Small intestine (tissue), 7 donors: ENCODE measurements at regions not wholly inside any gene's neighbourhood (a gene's known extent, or its start where the extent isn't known, plus 50 kb on each side); places are given as distances from the start of the nearest gene placed in this dataset.
"Not testable (repeated sequence)": the region's sequence is repeated elsewhere in the genome, so short reads cannot be mapped to it uniquely, and the experiment has no call there.

Source experiments
- DNase-seq, 2 donors: peaks; one replicate each; pipeline versions ENCODE4 v3.0.0 to v3.0.0-alpha.2; 2013
- FAIRE-seq: peaks from 2 replicates; lab custom pipeline; 2012; peaks lifted over from hg19 to GRCh38; lab: Jason Lieb, UNC
- H3K27ac ChIP-seq, 3 donors: one replicate each; pipeline ENCODE4 v1.5.1; 2013; ENCODE audit warnings: low read length in 2 of 3, mild to moderate bottlenecking in 2 of 3, control low read depth in 1 of 3, inconsistent platforms in 1 of 3, low read depth in 1 of 3, moderate library complexity in 1 of 3
- H3K27me3 ChIP-seq, 3 donors: one replicate each; pipeline ENCODE4 v1.6.1; 2013; ENCODE audit warnings: low read length in 3 of 3, inconsistent platforms in 1 of 3; ENCODE audit not compliant: control insufficient read depth in 3 of 3, insufficient read depth in 3 of 3
- H3K36me3 ChIP-seq, 3 donors: one replicate each; pipeline ENCODE4 v1.6.1; 2013; ENCODE audit warnings: low read length in 3 of 3, inconsistent platforms in 1 of 3, low read depth in 1 of 3, mild to moderate bottlenecking in 1 of 3, moderate library complexity in 1 of 3; ENCODE audit not compliant: control insufficient read depth in 3 of 3, insufficient read depth in 2 of 3
- H3K4me1 ChIP-seq, 3 donors: one replicate each; pipeline ENCODE4 v1.6.1; 2013; ENCODE audit warnings: low read length in 2 of 3, inconsistent platforms in 1 of 3, low read depth in 1 of 3, mild to moderate bottlenecking in 1 of 3, moderate library complexity in 1 of 3; ENCODE audit not compliant: control insufficient read depth in 3 of 3, insufficient read depth in 2 of 3
- H3K4me3 ChIP-seq, 3 donors: one replicate each; pipeline ENCODE4 v1.5.1; 2013; ENCODE audit warnings: low read length in 3 of 3, control low read depth in 1 of 3, inconsistent platforms in 1 of 3, low read depth in 1 of 3, mild to moderate bottlenecking in 1 of 3, moderate library complexity in 1 of 3
- H3K9me3 ChIP-seq, 2 donors: one replicate each; pipeline ENCODE4 v1.6.1; 2013; ENCODE audit warnings: low read depth in 1 of 2, low read length in 1 of 2; ENCODE audit not compliant: control insufficient read depth in 2 of 2, insufficient read depth in 1 of 2
- WGBS, 3 donors: extraction: QIAGEN DNeasy Blood & Tissue Kit; methylation state at CpG; one replicate each; pipeline ENCODE4 v1.1.7; 2013; 5-methylcytosine and 5-hydroxymethylcytosine counted together
- donor health status: healthy with polysubstance abuse.
- donor health status: control.
- donor health status: control.
- donor health status: Bipolar disorder and iron deficiency.
- donor health status: healthy.

DNA sequence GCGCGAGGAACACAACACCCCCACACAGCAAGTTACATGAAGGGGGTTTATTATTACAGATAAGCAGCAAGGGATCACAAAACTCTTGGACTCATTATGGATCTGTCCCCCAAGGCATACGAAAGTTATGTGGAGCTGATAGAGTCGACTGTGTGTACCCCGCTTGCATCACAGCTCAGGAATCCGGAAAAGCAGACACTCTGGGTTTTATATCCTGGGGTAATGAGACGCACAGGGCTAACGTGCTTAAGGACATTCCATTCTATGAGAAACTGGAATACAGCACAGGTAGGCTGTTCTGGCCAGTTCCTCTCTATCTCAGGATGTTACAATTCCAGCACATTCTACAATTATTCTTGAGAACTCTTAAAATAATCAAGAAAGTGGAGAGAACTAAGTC lies 401.4 kb downstream of the RPIA start:
- not testable (repeated sequence) for H3K27ac ChIP-seq, H3K9me3 ChIP-seq, H3K36me3 ChIP-seq, H3K4me3 ChIP-seq, FAIRE-seq, DNase-seq, H3K4me1 ChIP-seq, H3K27me3 ChIP-seq
- WGBS, 3 donors = 67 to 83% (median 78%) methylated on average over 6 of the region's 8 CpGs

DNA sequence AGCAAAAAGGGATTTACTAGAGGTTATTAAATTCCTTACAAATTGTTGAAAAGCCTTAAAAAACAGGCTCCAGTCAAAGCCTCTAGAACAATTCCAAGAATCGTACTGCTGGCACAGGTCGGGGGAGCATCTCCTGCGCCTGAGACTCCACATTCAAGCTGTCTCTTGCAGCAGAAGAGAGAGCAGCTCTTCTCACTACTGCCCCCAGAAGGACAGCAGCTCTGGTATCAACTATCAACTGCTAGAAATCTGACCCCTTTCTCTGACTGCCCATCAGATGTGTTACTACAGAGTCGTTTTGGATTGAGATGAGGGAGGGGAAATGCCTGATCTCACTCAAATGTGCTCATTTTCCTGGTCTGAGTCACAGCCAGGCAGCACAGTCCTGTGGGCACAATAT lies 403.6 kb downstream of the RPIA start:
- not testable (repeated sequence) for DNase-seq, H3K36me3 ChIP-seq, H3K9me3 ChIP-seq, H3K4me1 ChIP-seq, FAIRE-seq, H3K4me3 ChIP-seq, H3K27me3 ChIP-seq, H3K27ac ChIP-seq
- WGBS, 3 donors = 40 to 51% (median 44%) methylated on average over 4 of the region's 4 CpGs

DNA sequence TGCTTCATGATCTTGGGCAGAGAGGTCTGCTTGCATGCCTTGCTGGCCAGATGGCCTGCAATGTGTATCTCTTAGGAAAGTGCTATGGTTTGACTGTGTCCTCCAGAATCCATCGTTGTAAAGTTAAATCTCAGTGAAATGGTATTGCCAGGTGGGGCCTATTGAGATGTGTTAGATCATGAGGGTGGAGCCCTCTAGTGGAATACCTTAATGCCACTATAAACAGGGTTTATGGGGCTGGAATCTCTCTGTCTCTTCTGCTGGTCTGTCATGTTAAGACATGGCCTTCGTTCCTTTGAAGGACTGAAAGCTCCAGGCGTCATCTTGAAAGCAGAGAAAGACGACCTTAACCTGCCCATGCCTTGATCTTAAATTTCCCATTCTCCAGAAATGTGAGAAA lies 411.1 kb downstream of the RPIA start:
- not testable (repeated sequence) for H3K9me3 ChIP-seq, FAIRE-seq, H3K27me3 ChIP-seq, H3K27ac ChIP-seq, H3K36me3 ChIP-seq, H3K4me3 ChIP-seq, H3K4me1 ChIP-seq, DNase-seq
- WGBS, 3 donors = 61 to 74% (median 73%) methylated on average over 3 to 4 of the region's 4 CpGs

DNA sequence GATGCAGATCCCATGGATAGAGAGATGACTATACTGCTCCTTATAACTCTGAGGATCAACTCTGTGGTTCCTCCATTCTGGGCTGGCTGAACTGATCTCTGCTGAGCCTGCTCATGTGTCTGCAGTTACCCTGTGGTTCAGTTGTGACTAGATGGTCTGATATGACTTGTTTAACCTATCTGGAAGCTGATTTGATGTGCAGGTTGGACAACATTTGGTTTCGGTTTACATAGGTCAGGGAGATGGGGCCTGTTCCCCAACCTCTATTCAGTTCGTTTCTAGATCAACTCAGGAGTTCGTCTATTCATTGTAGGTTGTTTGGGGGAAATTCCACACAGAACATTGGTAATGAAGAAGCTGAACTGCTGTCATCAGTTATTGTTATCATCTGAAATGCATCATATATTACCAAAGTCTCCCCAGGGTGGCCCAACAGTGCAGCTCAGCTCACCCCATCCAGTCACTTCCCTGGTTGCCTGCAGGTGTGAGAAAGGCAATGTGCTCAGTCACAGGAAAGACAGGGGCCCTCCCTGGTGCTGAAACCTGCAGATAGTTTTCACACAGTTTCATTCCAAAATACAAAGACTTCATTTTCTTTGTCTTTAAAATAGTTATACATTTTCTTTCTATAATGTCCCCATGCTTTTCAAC lies 415.0 kb downstream of the RPIA start:
- H3K36me3 ChIP-seq, DNase-seq, H3K4me1 ChIP-seq, H3K4me3 ChIP-seq, H3K27ac ChIP-seq, FAIRE-seq, H3K9me3 ChIP-seq, H3K27me3 ChIP-seq: not testable (repeated sequence)
- 56% methylated on average over 2 of the region's 3 CpGs; no CpG with 5 or more reads in 2 of the 3 donors for WGBS, 3 donors

DNA sequence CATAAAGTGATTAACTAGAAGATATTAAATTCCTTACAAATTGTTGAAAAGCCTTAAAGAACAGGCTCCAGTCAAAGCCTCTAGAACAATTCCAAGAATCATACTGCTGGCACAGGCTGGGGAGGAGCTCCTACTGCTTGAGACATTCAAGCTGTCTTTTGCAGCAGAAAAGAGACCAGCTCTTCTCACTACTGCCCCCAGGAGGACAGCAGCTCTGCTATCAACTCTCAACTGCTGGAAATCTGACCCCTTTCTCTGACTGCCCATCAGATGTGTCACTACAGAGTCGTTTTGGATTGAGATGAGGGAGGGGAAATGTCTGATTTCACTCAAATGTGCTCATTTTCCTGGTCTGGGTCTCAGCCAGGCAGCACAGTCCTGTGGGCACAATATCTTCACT lies 421.0 kb downstream of the RPIA start:
- H3K27me3 ChIP-seq, FAIRE-seq, H3K4me1 ChIP-seq, H3K9me3 ChIP-seq, DNase-seq, H3K27ac ChIP-seq, H3K36me3 ChIP-seq, H3K4me3 ChIP-seq: not testable (repeated sequence)
- 0 to 2% (median 0%) methylated on average over 1 of the region's 1 CpG for WGBS, 3 donors

DNA sequence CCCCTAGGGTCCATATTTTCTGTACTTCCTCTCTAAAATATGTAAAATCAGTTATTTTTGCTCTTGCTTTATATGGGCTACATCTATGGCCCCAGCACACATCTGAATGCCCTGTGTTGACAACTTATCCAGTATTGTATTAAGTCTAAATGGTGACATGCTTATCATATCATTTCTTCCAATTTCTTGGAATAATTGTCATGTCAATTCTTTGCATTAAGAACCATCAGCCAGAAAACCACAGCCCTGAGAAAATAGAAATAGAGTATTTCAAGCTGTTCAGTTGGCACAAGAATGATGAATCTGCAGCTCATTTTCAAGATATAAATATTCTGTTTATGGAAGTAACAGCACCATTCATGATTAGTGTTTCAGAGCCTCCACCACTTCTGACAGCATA lies 421.8 kb downstream of the RPIA start:
- H3K27me3 ChIP-seq, H3K4me3 ChIP-seq, H3K36me3 ChIP-seq, DNase-seq, H3K27ac ChIP-seq, FAIRE-seq, H3K9me3 ChIP-seq, H3K4me1 ChIP-seq: not testable (repeated sequence)

DNA sequence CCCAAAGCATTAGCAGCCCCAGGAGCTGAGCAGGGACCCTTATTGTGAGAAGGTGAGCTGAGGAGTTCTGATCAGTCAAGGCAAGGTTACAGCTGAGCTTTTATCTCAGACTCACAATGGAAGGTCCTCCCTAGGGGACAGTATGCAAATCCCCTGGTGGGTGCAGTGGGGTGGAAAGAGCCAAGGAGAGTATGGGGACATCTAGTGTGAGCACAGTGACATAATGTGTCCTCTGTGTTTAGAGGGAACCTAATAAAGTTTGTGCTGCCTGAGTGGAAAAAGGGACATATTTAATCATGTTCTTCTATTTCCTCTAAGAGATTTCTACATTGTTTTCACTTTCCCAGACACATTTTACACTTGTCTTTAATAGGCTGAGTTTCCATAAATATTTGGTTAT lies 438.0 kb downstream of the RPIA start:
- H3K4me1 ChIP-seq, H3K36me3 ChIP-seq, H3K4me3 ChIP-seq, H3K27ac ChIP-seq, H3K27me3 ChIP-seq, DNase-seq, FAIRE-seq, H3K9me3 ChIP-seq: not testable (repeated sequence)

DNA sequence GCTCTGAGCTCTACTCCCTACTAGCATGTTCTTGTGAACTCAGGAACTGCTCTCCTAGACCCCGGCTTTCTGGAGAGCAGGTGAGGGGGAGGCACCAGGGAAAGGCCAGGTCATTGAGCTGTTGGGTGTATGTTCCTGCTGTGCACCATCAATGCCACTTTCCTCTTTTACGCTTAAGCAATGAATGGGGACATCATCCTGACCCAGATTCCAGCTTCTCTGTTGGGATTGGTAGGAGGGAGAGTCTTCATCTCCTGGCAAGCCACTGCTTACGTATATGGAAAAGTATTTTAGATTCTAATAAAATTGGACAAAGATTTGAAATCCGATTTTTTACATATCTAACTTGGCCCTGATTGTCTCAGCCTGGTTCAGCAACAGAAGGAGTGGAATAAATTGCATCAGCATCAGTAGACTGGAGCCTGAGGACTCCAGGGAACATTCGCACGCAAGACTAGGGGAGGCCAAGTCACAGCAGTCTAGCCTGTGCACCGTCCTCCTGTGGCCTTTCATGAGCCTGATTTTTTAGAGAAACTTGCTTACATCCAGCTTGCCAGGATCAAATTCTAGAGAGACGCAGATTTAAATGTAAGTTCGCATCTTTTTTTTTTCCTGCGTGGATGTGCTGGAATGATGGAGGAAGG lies 439.3 kb downstream of the RPIA start:
- H3K36me3 ChIP-seq, H3K4me3 ChIP-seq, H3K4me1 ChIP-seq, H3K27ac ChIP-seq, FAIRE-seq, H3K9me3 ChIP-seq, H3K27me3 ChIP-seq, DNase-seq: not testable (repeated sequence)
- 75 to 86% (median 83%) methylated on average over 9 to 10 of the region's 10 CpGs for WGBS, 3 donors

DNA sequence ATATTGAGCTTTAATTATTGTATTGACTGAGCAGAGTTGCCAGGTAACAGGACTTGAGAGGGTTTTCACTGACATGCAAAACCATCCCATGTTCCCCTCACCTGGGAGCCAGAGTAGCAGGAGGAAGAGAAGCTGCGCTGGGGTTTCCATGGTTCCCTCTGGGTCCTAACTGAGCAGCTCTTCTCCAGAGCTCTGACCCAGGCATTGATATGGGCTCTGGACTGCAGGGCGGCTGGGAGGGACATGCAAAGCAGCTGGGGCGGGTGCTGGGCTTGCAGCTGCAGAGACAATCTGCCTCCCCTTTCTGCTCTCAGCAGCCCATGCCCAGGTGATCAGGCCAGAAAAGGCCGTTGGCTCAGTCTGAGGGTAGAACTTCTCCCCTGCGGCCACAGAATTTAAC lies 451.5 kb downstream of the RPIA start:
- not testable (repeated sequence) for FAIRE-seq, H3K27me3 ChIP-seq, H3K4me1 ChIP-seq, H3K4me3 ChIP-seq, DNase-seq, H3K9me3 ChIP-seq, H3K27ac ChIP-seq, H3K36me3 ChIP-seq
- WGBS, 3 donors = 23 to 40% (median 29%) methylated on average over 4 to 5 of the region's 5 CpGs
